Body of pancreas (tissue), 4 donors: ENCODE measurements at regions not wholly inside any gene's neighbourhood (a gene's known extent, or its start where the extent isn't known, plus 50 kb on each side); places are given as distances from the start of the nearest gene placed in this dataset.

Experiments used
- CTCF ChIP-seq, 7 experiments: fragments of 450-650 bp in 4 of 7; fragments of 200-600 bp in 3 of 7; sonication (generic) in 3 of 7; IDR thresholded peaks; one replicate each; pipeline ENCODE4 v1.5.1; 2016 to 2019; ENCODE audit warnings: antibody characterized with exemption in 7 of 7
- POLR2A ChIP-seq, 3 donors: fragments of 450-650 bp; IDR thresholded peaks; one replicate each; pipeline ENCODE4 v1.6.1; 2016; ENCODE audit warnings: antibody characterized with exemption in 3 of 3, mild to moderate bottlenecking in 2 of 3

GRCh38 chr7:140273417-140273816 is 96.6 kb upstream of the KDM7A start:
- TF ChIP-seq CTCF (IDR thresholded peaks at IDR 0.05) (no peak), POLR2A (IDR thresholded peaks at IDR 0.05) (no peak)
